ENCODE measurements at regions not wholly inside any gene's neighbourhood (a gene's known extent, or its start where the extent isn't known, plus 50 kb on each side); places are given as distances from the start of the nearest gene placed in this dataset.

GRCh38 chr17:65433592-65433991, 127.9 kb downstream of the AXIN2 start:
- H3K27me3 ChIP-seq, result no peaks in the 10 kb centered on the region
- no peak overlapping the region for H3K27ac ChIP-seq
- intact Hi-C loops (cut with DNase I), result no loop called here
- no peaks in the 10 kb centered on the region for H3K36me3 ChIP-seq
- TF ChIP-seq CTCF (IDR thresholded peaks at IDR 0.05), result no peak
- TF ChIP-seq POLR2A (IDR thresholded peaks at IDR 0.05), result no peak
- no peak for TF ChIP-seq POLR2AphosphoS5 (IDR thresholded peaks at IDR 0.05; ENCODE audit: insufficient read depth in 1 of 2, low read depth in 1 of 2)
- no peak overlapping the region for H3K4me3 ChIP-seq
- H3K4me1 ChIP-seq, result no peaks in the 10 kb centered on the region
- no peak for DNase-seq (ENCODE audit: extremely low spot score in 2 of 2)
- H3K9me3 ChIP-seq, result no peaks in the 10 kb centered on the region

DNA sequence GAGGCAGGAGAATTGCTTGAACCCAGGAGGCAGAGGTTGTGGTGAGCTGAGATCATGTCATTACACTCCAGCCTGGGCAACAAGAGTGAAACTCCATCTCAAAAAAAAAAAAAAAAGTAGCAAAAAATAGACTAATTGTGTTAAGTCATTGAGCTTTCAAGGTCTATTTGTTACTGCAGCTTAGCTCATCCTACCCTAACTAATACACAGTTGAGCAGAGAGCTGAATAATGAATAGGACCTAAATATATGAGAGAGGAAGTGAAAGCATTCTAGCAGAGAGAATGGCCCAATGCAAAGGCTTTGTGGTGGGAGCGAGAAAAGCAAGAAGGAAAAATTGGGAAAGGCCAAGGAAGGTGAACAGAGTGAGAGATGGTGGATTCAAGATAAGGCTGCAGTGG, 128.3 kb downstream of the AXIN2 start:
- Histone ChIP-seq H3K27me3 (no peaks in the 10 kb centered on the region), H3K27ac (no peak overlapping the region), H3K9me3 (no peaks in the 10 kb centered on the region), H3K4me3 (no peak overlapping the region), H3K4me1 (no peaks in the 10 kb centered on the region), H3K36me3 (no peaks in the 10 kb centered on the region)
- TF ChIP-seq POLR2A (IDR thresholded peaks at IDR 0.05) (no peak), POLR2AphosphoS5 (IDR thresholded peaks at IDR 0.05; ENCODE audit: insufficient read depth in 1 of 2, low read depth in 1 of 2) (no peak), CTCF (IDR thresholded peaks at IDR 0.05) (no peak)
- DNase-seq (ENCODE audit: extremely low spot score in 2 of 2), result no peak
- intact Hi-C loops (cut with DNase I), result no loop called here

- Histone ChIP-seq H3K4me3 (no peak overlapping the region), H3K9me3 (no peaks in the 10 kb centered on the region), H3K36me3 (no peaks in the 10 kb centered on the region), H3K27me3 (no peaks in the 10 kb centered on the region), H3K27ac (no peak overlapping the region), H3K4me1 (no peaks in the 10 kb centered on the region)
- DNase-seq (ENCODE audit: extremely low spot score in 2 of 2), result no peak
- intact Hi-C loops (cut with DNase I), result no loop called here
- TF ChIP-seq POLR2AphosphoS5 (IDR thresholded peaks at IDR 0.05; ENCODE audit: insufficient read depth in 1 of 2, low read depth in 1 of 2), result no peak
- TF ChIP-seq POLR2A (IDR thresholded peaks at IDR 0.05), result no peak
- TF ChIP-seq CTCF (IDR thresholded peaks at IDR 0.05), result no peak
These were observed 130.3 kb downstream of the AXIN2 start for GRCh38 chr17:65431116-65431515.

GRCh38 chr17:65430209-65430833, 131.1 kb downstream of the AXIN2 start:
- Histone ChIP-seq H3K27me3 (no peaks in the 10 kb centered on the region), H3K36me3 (no peaks in the 10 kb centered on the region), H3K9me3 (no peaks in the 10 kb centered on the region), H3K4me1 (no peaks in the 10 kb centered on the region), H3K27ac (no peak overlapping the region), H3K4me3 (no peak overlapping the region)
- TF ChIP-seq POLR2AphosphoS5 (IDR thresholded peaks at IDR 0.05; ENCODE audit: insufficient read depth in 1 of 2, low read depth in 1 of 2) (no peak), POLR2A (IDR thresholded peaks at IDR 0.05) (no peak), CTCF (IDR thresholded peaks at IDR 0.05) (no peak)
- no peak for DNase-seq (ENCODE audit: extremely low spot score in 2 of 2)
- intact Hi-C loops (cut with DNase I), result no loop called here

DNA sequence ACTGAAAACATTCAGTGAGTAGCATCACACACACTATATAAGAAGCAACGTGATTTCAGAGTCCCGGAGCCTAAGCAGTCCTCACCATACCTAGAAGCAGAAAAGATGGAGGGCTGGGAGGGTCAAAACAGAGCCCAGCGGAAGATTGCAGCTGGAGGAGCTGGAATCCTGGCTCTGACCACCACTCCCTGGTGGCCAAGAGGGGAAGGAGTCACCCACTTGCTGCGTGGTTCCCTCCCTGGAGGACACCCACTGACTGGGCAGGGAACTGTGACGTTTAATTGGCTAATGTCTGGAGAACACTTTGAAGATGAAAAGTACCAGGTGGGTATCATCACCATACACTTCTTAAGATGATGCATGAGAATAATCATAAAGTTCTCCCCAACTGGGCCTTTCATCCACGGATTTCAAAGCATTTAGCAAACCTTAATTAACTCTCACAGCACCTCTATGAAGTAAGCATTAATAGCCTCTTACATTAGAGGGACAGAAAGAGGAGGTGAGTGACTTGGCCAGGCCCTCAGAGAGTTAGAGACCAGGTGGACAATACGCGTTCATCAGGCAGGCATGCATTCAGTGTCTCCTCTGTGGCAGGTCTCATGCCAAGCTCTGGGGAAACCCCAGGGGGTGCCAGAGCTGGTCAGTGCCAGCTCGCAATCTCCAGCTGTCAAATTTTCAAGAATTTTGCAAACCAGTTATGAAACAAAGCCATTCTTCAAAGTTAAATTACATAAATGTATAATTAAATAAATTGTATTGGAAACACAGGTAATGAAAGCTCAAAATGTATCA, 137.9 kb downstream of the AXIN2 start:
- no peaks in the 10 kb centered on the region for H3K27me3 ChIP-seq
- H3K4me1 ChIP-seq, result no peaks in the 10 kb centered on the region
- no peak overlapping the region for H3K27ac ChIP-seq
- no peak overlapping the region for H3K4me3 ChIP-seq
- no peak for DNase-seq (ENCODE audit: extremely low spot score in 2 of 2)
- intact Hi-C loops (cut with DNase I), result no loop called here
- TF ChIP-seq POLR2A (IDR thresholded peaks at IDR 0.05) (no peak), POLR2AphosphoS5 (IDR thresholded peaks at IDR 0.05; ENCODE audit: insufficient read depth in 1 of 2, low read depth in 1 of 2) (no peak), CTCF (IDR thresholded peaks at IDR 0.05) (no peak)
- H3K9me3 ChIP-seq, result no peaks in the 10 kb centered on the region
- no peaks in the 10 kb centered on the region for H3K36me3 ChIP-seq

Measured in vagina (tissue), 2 donors.